Hematopoietic multipotent progenitor cell treated with erythropoietin and hydrocortisone succinate and interleukin-3 and kit ligand, for 6 days (in vitro differentiated cells): ENCODE measurements at regions not wholly inside any gene's neighbourhood (a gene's known extent, or its start where the extent isn't known, plus 50 kb on each side); places are given as distances from the start of the nearest gene placed in this dataset.

Experiments
- DNase-seq: peaks from one replicate; pipeline ENCODE4 v3.0.0-alpha.2; 2015

DNA sequence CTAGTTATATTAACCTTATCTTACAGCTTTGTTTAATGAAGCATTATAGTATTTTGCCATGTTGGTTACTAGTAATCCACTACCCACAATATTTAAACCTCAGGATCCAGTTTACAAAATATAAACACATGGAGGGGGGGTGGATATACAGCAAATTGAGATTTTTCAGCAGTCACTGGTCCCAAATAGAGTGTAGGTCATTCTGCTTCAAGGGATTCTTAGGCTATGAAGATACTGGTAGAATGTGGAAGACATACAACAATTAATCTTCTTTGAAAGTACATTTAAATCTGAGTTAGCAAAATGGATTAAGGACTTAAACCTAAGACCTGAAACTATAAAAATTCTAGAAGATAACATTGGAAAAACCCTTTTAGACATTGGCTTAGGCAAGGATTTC is 569.6 kb downstream of the ZNF674 start:
- no peak for DNase-seq

DNA sequence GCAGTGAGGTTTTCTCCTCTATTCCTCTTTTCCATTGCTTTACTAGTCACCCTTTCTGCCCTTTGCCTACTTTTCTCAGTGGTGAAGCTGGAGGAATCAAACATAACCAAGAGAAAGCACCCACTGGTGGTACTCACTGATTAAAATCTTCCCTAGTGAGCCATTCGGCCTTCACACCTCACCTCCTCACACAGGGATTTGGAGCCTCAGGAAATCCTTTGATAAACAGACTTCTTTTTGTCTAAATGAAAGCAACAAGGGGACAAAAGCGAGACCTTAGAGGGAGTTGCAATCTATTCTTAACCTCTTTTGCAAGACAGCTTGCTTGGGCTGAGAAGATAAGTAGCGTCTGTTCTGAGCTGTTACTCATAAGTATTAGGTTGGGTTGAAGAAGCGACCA is 572.6 kb downstream of the ZNF674 start:
- DNase-seq: no peak

GRCh38 chrX:45959567-45959966 is 585.7 kb downstream of the ZNF674 start:
- DNase-seq: no peak

- DNase-seq: no peak
Measured at GRCh38 chrX:45956191-45956870, 588.9 kb downstream of the ZNF674 start.

GRCh38 chrX:45955661-45956060 is 589.6 kb downstream of the ZNF674 start:
- DNase-seq: no peak

GRCh38 chrX:45954026-45954425 is 591.2 kb downstream of the ZNF674 start:
- DNase-seq: no peak

GRCh38 chrX:45952030-45952429 is 593.2 kb downstream of the ZNF674 start:
- no peak for DNase-seq

DNA sequence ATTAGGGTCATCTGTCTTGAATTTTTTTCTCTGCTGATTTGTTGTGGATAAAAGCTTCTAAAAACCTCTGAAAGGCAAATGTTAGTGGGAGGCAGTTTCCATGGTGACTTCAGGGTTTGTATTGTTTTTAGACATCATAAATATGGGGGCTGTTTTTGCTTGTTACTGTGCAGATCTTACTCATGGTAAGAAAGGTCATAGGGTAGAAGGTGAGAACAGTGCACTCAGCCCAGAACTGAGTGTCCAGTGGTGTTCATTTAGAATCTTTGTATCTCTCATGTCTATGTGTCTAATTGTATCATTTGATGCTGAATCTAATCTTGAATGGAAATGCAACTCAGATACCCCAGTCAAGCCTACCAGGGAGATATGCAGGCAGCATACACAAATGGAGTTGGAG is 609.8 kb downstream of the ZNF674 start:
- DNase-seq: no peak

DNA sequence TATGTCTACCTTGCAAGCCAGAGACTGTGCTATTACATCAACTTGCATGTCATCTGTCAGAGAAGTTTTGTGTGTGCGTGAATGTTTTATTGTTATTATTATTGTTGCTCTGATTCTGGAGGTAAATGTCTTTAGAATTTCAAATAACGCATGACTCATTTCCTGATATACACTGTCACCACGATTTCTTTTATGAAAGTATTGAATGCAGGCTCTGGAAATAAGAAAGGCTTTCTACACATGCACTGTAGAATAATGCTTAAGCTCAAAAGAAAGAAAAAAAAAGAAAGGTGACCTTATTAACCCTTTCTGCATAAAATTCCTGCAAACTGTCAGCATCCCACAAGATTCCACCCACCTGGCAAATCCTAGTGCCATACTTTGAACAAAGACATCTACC is 632.9 kb downstream of the ZNF674 start:
- no peak for DNase-seq

- peak; percentile 53 for DNase-seq
Measured at GRCh38 chrX:45907786-45908185, 637.4 kb downstream of the ZNF674 start.

DNA sequence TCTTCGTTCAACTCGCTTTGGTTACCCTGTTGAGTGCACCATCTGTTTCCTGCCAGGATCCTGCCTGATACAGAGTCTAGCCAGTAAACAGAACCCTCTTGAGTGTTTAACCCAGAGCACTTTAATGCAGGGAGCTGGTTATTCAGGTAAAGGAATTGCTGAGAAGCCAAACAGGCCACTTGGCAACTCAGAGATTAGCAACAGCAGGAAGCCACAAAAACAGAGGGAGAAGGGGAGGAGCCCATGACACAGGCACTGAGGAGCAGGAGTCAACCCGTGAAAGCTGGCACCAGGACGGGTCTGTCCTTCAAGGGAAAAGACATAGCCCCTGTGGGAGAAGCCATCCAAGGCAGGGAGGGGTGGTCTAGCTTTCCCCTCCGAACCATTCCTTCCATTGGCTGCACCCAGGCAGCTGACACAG is 641.4 kb downstream of the ZNF674 start:
- peak; percentile 29 for DNase-seq

DNA sequence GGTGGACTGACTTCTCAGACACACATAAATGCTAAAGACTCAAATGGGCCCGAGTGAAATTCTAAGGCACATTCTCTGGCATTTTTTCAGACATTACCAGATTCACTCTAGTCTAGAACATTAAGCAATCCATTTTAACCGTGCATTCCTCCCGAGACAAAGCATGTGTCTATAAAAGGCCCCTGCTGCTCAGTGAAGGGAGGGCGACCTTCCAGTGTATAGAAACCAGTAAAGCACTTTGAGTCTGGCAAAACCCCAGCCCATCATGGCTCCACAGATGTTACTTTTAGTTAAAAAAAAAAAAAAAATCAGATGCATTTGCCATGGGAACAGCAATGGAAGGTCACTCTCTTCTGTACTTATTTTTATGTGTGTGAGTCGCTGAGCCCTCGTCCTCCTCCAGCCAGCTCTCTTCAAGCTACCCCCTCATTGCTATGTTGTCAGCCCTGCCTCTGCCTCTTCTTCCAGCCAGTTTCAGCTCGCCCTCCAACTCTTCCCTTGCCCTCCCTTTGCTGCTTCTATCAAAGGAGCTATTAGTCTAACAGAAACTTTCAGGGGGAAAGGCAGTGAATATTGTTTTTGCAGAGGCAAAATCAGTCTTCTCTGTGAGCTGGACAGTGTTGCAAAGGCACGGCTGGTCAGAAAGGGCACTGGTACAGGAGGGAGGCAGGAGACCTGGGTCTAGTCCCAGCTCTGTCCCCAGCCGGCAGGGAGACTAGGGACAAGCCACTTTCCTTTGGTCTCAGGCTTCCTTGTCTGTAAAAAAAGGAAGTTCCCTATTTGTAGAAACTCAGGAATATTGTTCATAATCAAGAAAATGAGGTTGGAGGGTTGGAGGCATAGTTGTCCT is 644.2 kb downstream of the ZNF674 start:
- DNase-seq: no peak

DNA sequence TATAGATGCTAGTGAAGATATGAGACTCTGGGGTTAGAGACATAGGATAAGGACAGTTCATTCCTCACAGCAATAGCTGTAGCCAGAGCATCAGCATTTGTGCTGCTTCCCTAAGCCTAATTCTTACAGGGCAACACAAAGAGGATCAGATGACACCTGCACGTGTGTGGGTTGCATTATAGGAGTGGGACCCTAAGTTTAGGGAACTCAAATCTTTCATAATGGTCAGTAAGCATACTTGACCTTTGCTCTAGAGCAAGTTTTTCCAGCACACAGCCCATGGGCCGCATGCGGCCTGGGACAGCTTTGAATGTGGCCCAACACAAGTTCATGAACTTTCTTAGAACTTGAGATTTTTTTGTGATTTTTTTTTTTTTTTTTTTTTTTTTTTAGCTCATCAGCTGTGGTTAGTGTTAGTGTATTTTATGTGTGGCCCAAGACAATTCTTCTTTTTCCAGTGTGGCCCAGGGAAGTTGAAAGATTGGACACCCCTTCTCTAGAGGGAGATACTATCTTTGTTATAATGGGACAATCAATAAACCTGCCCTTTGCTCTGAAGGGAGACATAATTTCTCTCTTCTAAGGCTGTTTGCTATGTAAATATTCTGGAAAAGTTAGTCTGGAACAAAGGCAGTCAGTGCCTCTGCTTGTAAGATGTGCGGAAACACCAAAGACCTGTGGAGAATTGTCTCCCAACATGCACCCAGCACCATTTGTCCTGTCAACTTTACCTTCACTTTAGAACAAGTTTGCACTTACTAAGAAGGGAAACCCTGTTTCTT is 650.2 kb downstream of the ZNF674 start:
- no peak for DNase-seq

GRCh38 chrX:45889471-45889870 is 655.8 kb downstream of the ZNF674 start:
- DNase-seq: no peak

GRCh38 chrX:45888518-45888917 is 656.7 kb downstream of the ZNF674 start:
- DNase-seq: no peak

DNA sequence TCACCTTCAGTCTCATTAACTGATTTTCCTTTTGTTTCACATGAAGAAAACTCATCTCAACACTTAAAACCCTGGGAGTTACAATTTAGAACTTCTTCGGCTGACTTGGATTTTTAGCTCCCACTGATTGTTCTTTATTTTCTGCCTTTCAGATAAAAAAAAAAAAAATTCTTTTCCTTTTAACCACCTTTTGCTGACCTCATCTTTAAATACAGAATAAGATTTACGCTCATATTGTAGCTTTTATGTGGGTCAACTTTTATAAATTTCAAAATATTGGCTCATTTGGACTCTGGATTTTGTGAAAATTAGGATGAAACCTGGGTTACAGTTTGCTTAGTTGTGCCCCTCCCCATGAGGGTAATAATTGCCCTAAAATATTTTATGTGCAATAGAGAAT is 659.3 kb downstream of the ZNF674 start:
- no peak for DNase-seq

- no peak for DNase-seq
Measured at GRCh38 chrX:45879512-45879911, 665.7 kb downstream of the ZNF674 start.

DNA sequence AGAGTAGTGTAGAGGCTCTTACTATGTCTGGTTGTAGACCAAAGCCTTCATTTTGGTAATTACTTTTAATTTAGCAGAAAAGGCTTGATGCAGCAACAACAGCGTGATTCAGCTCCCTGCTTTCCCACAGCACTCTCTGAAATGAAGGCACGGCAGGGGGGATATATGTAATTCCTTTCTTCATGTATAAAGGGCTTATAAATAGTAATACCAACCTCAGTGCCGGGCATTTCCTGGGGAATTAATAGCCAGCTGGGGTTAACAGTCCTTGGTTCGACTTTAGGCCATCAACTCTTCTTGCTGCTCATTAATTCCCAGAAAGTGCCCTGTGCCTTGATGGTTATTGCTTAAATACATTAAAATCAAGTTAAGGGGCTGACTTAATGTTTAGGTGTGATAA is 669.0 kb downstream of the ZNF674 start:
- no peak for DNase-seq

GRCh38 chrX:45873781-45874180 is 671.4 kb downstream of the ZNF674 start:
- no peak for DNase-seq

DNA sequence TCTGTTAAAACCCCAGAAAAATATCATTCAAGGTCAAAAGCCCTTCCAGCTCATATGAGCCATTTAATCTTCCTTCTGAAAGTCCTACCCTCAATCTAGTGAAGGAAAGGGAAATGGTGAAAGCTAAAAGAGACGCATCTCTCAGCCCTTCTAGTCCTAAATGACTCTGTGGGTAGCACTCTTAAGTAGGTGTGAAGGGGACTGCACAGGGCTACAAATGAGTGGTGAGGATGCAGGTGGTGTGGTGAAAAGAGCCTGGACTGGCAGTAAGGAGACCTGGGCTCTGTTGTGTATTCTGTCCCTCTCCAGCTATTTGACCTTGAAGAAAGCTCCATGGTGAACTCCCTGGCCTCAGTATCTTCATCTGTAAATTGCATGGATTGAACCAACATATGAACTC is 671.8 kb upstream of the DIPK2B start:
- DNase-seq: no peak

DNA sequence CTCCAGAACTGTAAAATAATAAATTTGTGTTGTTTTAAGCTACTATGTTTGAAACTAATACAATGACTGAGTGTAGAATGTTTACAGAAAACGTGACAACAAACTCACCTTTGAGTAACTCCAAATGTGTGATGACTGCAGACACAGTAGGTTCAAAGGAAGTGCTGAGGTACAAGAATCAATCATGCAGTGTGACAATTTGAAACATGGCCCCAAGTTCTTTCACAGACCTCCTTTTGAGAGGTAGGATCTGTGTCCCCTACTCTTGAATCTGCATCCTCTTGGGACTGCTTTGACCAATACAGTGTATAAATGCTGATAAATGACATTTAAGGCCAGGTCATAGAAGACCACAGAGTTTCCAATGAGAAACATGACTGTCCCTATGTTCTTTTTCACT is 667.7 kb upstream of the DIPK2B start:
- DNase-seq: no peak

DNA sequence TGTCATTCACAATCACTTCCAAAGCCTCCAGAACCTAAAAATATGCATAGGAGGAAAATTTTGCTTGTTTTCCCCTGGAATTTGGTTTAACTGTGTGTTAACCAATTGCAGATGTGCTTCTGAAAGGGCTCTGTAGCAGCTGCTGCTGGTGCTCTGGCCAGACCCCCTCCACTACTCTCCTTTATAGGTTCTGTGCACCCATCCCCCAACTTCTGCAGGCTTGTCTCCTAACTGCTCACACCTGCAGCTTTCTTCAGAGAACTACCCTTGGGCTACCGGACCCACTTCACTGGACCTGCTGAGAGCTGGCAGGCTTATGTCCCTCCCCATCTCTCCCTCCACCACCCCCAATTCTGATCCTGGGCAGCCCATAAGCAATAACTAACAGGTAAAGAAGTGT is 662.1 kb upstream of the DIPK2B start:
- DNase-seq: no peak

DNA sequence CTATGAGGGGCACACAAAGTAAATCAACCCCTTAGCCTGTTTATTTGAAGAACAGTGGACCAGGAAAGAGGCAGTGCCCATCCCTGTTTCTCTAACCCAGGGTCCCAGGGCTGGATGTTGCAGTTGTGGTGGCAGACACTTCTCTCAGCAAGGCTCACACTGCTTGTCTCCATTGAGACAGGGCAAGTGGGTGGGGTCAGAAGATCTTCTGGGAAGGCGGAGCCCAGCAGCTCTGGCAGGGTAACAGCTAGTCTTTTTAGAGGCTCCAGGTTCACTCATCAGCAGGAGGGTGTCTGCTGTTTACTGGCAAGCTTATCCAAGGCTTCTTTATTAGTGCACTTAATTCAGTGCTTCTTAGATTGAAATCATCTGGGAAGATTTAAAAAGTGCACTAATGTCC is 659.8 kb upstream of the DIPK2B start:
- peak; percentile 22 for DNase-seq

GRCh38 chrX:45859407-45859806 is 658.7 kb upstream of the DIPK2B start:
- DNase-seq: no peak
